Left lung (tissue), 4 donors: ENCODE measurements at regions not wholly inside any gene's neighbourhood (a gene's known extent, or its start where the extent isn't known, plus 50 kb on each side); places are given as distances from the start of the nearest gene placed in this dataset.

Source experiments
- ATAC-seq: fragments of 200-7000 bp; cut with Tn5 transposase; one replicate; pipeline ENCODE4 v1.9.1; 2020; ENCODE audit warnings: moderate library complexity
- DNase-seq, 4 donors: peaks; one replicate each; pipeline ENCODE4 v3.0.0-alpha.2; 2013 to 2020
- H3K27ac ChIP-seq, 2 donors: fragments of 200-600 bp; sonication (generic) in 1 of 2; one replicate each; pipeline versions ENCODE4 v1.5.0 to v1.8.0; 2020 to 2021
- H3K27me3 ChIP-seq, 2 donors: fragments of 200-600 bp; sonication (generic) in 1 of 2; one replicate each; pipeline versions ENCODE4 v1.5.0 to v1.8.0; 2020 to 2021
- H3K36me3 ChIP-seq, 2 donors: fragments of 200-600 bp; sonication (generic) in 1 of 2; one replicate each; pipeline versions ENCODE4 v1.5.0 to v1.8.0; 2020 to 2021
- H3K4me1 ChIP-seq, 2 donors: fragments of 200-600 bp; one replicate each; pipeline ENCODE4 v1.8.0; 2021
- H3K4me3 ChIP-seq, 2 donors: fragments of 200-600 bp; sonication (generic) in 1 of 2; one replicate each; pipeline versions ENCODE4 v1.5.0 to v1.8.0; 2020 to 2021; ENCODE audit warnings: mild to moderate bottlenecking in 1 of 2
- H3K9me3 ChIP-seq, 2 donors: fragments of 200-600 bp; sonication (generic) in 1 of 2; one replicate each; pipeline versions ENCODE4 v1.5.0 to v1.8.0; 2020 to 2021
- intact Hi-C, 2 donors: fragments of 100-400 bp; cut with DNase I; formaldehyde crosslinking; loops; one replicate each; pipeline versions ENCODE4 v1.11.2 to v1.14.2; 2022
- TF ChIP-seq, protein P1 (sequence below), 2 donors: fragments of 200-600 bp; sonication (generic) in 1 of 2; IDR thresholded peaks; one replicate each; pipeline versions ENCODE4 v1.5.0 to v1.8.0; 2021; ENCODE audit warnings: antibody characterized with exemption in 2 of 2
- donor health status: DM: no; HTN: yes; CAD: no.
- donor health status: DM: no; HTN: no; CAD: no.

DNA sequence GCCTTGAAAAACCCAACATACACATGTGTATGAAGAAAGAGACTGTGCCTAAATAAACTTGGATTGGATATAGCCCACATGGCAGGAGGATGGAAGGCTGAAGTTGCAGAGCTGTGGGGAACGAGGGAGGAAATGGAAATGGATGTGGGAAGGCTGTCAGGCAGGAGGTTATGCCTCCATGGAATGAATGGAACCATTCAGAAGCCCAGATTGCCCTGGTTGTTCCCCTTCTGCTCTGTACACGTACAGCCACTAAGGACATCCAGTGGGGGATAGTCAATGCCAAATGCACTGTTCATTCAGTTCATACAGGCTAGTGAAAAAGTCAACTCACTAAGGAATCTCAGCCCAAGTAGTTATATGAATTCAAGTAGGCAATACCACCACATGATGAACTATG, 463.7 kb downstream of the TNS1 start:
- Histone ChIP-seq H3K9me3 (no peaks in the 10 kb centered on the region), H3K4me3 (no peak overlapping the region), H3K4me1 (no peaks in the 10 kb centered on the region), H3K27ac (no peak overlapping the region), H3K27me3 (no peaks in the 10 kb centered on the region), H3K36me3 (no peaks in the 10 kb centered on the region)
- TF ChIP-seq, protein P1, sequence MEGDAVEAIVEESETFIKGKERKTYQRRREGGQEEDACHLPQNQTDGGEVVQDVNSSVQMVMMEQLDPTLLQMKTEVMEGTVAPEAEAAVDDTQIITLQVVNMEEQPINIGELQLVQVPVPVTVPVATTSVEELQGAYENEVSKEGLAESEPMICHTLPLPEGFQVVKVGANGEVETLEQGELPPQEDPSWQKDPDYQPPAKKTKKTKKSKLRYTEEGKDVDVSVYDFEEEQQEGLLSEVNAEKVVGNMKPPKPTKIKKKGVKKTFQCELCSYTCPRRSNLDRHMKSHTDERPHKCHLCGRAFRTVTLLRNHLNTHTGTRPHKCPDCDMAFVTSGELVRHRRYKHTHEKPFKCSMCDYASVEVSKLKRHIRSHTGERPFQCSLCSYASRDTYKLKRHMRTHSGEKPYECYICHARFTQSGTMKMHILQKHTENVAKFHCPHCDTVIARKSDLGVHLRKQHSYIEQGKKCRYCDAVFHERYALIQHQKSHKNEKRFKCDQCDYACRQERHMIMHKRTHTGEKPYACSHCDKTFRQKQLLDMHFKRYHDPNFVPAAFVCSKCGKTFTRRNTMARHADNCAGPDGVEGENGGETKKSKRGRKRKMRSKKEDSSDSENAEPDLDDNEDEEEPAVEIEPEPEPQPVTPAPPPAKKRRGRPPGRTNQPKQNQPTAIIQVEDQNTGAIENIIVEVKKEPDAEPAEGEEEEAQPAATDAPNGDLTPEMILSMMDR (IDR thresholded peaks at IDR 0.05), result no peak
- ATAC-seq (peak; percentile 55), DNase-seq (no peak)
- intact Hi-C loops, result no loop called here

DNA sequence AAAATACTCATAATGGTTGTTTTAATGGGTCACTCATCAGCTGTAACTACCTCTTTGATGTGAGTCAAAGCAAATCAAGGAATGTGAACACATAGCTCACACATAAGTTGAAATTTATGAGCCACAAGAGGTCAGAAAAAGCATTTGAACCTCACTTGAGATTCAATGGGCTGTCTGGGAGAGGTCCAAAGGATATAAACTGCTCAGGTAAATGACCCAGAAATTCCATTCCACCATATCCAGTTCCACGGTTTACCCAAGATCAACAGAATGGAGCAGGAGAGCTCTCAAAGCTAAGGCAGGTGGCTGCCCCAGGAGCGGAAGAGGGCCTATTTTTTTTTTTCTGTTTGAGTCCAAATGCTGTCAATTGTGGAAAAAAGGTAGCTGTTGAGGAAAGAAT, 464.1 kb downstream of the TNS1 start:
- ATAC-seq, result peak; percentile 97
- DNase-seq, result peak in 1 of 4 donors; percentile 36
- intact Hi-C loops, result no loop called here

DNA sequence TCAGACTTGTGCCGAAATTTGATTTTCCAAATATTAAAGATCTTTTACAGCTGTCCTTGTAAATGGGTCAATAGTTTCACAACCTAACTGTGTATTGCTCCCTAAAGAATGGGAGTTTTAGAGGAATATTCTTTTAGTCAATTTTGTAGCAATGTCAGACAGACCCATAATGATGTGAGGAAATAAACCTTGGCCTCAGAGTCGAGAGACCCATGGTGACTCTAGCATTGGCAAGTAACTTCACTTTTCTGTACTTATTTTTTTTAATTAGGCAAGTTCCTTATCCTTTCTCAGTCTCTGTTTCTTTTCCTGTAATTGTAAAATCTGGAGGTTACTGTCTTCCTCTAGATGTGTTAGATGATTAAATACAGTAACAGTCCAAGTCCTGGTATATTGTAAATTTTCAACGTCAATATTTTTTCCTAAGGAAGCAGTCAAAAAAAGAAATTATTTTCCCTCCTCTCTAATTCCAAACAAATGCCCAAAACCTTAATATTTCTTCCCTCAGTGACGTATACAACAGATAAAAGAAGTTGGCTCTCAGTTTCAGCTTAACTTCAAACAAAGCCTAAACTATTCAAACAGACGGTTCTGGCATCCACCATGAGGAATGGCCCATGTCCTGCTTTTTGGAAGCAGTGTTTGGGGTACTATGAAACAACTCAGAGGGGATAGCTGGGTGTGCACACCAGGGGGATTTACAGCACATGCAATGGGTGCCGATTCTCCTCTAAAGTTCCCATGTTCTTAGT, 466.7 kb downstream of the TNS1 start:
- H3K4me3 ChIP-seq, result no peak overlapping the region
- H3K4me1 ChIP-seq, result no peaks in the 10 kb centered on the region
- peak overlapping the region in 1 of 2 donors; percentile 11 for H3K27ac ChIP-seq
- ATAC-seq, result no peak
- intact Hi-C loops, result no loop called here
- H3K36me3 ChIP-seq, result no peaks in the 10 kb centered on the region
- no peaks in the 10 kb centered on the region for H3K9me3 ChIP-seq
- H3K27me3 ChIP-seq, result no peaks in the 10 kb centered on the region
- TF ChIP-seq, protein P1 (IDR thresholded peaks at IDR 0.05), result no peak
- peak in 2 of 4 donors; percentile 18 to 28 for DNase-seq

More for the DNA sequence above, 464.1 kb downstream of the TNS1 start:
- TF ChIP-seq, protein P1 (IDR thresholded peaks at IDR 0.05), result no peak
- Histone ChIP-seq H3K4me3 (no peak overlapping the region), H3K27ac (no peak overlapping the region), H3K36me3 (no peaks in the 10 kb centered on the region), H3K27me3 (no peaks in the 10 kb centered on the region), H3K4me1 (no peaks in the 10 kb centered on the region), H3K9me3 (no peaks in the 10 kb centered on the region)

DNA sequence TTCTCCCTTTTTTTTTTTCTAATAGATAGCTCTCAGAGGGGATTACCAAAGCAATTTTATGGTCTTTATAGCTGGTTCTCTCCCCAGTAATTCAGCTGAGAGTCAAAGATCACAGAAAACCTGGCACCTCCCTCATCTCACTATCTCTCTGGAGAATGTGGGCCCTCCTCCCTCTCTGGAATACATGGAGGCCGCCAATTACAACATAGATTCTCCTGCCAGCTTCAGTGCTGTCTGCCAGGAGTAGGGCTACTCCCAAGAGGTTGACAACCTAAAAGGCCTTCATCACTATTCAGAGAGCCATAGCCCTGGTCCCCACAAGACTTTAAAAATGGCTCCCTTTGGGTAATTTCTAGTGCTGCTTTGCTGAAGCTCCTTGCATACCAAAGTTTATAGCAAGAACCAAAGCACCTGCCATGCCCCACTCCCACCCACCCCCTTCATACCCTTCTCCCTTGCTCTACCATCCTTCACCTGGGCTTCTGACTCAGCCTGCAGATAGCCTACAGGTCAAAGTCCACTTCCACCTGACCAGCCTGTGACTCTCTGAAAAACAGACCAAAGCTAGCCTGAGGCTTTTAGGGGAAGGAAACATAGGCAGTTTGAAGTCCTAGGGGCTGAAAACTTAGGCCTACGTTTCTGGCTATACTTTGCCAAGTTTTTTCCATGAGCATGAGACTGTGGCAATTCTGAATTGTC, 472.3 kb downstream of the TNS1 start:
- Histone ChIP-seq H3K4me3 (no peak overlapping the region), H3K36me3 (no peaks in the 10 kb centered on the region), H3K27ac (no peak overlapping the region), H3K27me3 (no peaks in the 10 kb centered on the region), H3K4me1 (no peaks in the 10 kb centered on the region), H3K9me3 (no peaks in the 10 kb centered on the region)
- TF ChIP-seq, protein P1 (IDR thresholded peaks at IDR 0.05), result no peak
- DNase-seq (no peak), ATAC-seq (no peak)
- intact Hi-C loops, result no loop called here

DNA sequence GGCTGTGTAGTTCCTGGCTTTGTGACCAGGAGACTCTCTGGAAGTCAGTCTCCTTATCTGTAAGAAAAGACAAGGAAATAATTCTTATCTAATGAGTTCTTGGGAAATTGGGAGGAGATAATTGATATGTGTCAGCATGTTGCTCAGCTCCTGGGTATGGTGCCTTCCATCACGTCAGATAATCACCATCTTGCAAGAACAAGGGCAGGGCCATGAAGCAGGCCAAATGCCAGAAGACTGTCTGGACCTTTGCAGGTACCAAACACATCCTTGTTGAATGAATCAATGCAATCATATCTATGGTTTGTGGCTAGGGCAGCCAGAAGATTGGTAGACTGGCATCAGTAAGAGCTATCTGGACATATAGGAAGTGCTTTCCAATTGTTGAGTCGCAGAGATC, 473.5 kb downstream of the TNS1 start:
- Histone ChIP-seq H3K36me3 (no peaks in the 10 kb centered on the region), H3K27me3 (no peaks in the 10 kb centered on the region), H3K4me3 (no peak overlapping the region), H3K27ac (no peak overlapping the region), H3K9me3 (no peaks in the 10 kb centered on the region), H3K4me1 (no peaks in the 10 kb centered on the region)
- ATAC-seq (no peak), DNase-seq (no peak)
- intact Hi-C loops, result no loop called here
- TF ChIP-seq, protein P1 (IDR thresholded peaks at IDR 0.05), result no peak
